A673 (cell line): ENCODE measurements at regions not wholly inside any gene's neighbourhood (a gene's known extent, or its start where the extent isn't known, plus 50 kb on each side); places are given as distances from the start of the nearest gene placed in this dataset.

ENCODE experiments used
- BruUV-seq: library from RNA; stranded (reverse); fragments of 400-500 nt; replicated peaks from 2 replicates; lab custom pipeline; 2021; lab: Mats Ljungman, UMichigan
- CTCF ChIA-PET: fragments of 300-600 bp; sonication (Branson Sonifier 250); formaldehyde crosslinking; loops from one replicate; lab custom pipeline; 2022; ENCODE audit warnings: antibody characterized with exemption; lab: Charles Lee
- POLR2A ChIA-PET: fragments of 300-600 bp; sonication (Branson Sonifier 250); formaldehyde crosslinking; loops from one replicate; lab custom pipeline; 2022; ENCODE audit warnings: antibody characterized with exemption; ENCODE audit not compliant: low non-redundant PET; lab: Charles Lee
- DNase-seq: peaks from one replicate; pipeline ENCODE4 v3.0.0-alpha.2; 2015; ENCODE audit warnings: low spot score
- H3K27ac ChIP-seq: fragments of 200-600 bp; sonication (generic); 2 replicates; pipeline ENCODE4 v1.5.1; 2016; ENCODE audit warnings: mixed run types, low read depth, mild to moderate bottlenecking, mixed read lengths, antibody characterized with exemption, low read length; ENCODE audit not compliant: poor library complexity, severe bottlenecking
- H3K27me3 ChIP-seq: fragments of 200-600 bp; sonication (generic); replicated peaks from 2 replicates; pipeline ENCODE4 v1.6.1; 2017; ENCODE audit warnings: mixed run types, low read depth, mild to moderate bottlenecking, mixed read lengths, antibody characterized with exemption, low read length; ENCODE audit not compliant: insufficient read depth, poor library complexity
- H3K36me3 ChIP-seq: fragments of 200-600 bp; sonication (generic); 2 replicates; pipeline ENCODE4 v1.6.1; 2016; ENCODE audit warnings: mixed run types, mild to moderate bottlenecking, mixed read lengths, antibody characterized with exemption, low read length; ENCODE audit not compliant: insufficient read depth, poor library complexity, severe bottlenecking
- H3K4me1 ChIP-seq: fragments of 200-600 bp; sonication (generic); 2 replicates; pipeline ENCODE4 v1.6.1; 2017; ENCODE audit warnings: mixed run types, mild to moderate bottlenecking, mixed read lengths, antibody characterized with exemption, low read length; ENCODE audit not compliant: insufficient read depth, poor library complexity, severe bottlenecking
- H3K4me3 ChIP-seq: fragments of 200-600 bp; sonication (generic); 2 replicates; pipeline ENCODE4 v1.5.1; 2016; ENCODE audit warnings: low read depth, mixed run types, mild to moderate bottlenecking, mixed read lengths, low read length; ENCODE audit not compliant: poor library complexity, severe bottlenecking
- H3K9me3 ChIP-seq: fragments of 200-600 bp; sonication (generic); 2 replicates; pipeline ENCODE4 v1.6.1; 2016; ENCODE audit warnings: mixed run types, low read depth, mild to moderate bottlenecking, mixed read lengths, antibody characterized with exemption, low read length; ENCODE audit not compliant: poor library complexity, severe bottlenecking
- CTCF ChIP-seq: fragments of 300-800, 200-600 bp; sonication (generic); conservative IDR thresholded peaks from 2 replicates; pipeline ENCODE4 v1.5.1; 2017; ENCODE audit warnings: low read depth, mild to moderate bottlenecking, antibody characterized with exemption, low read length, moderate library complexity, mixed read lengths
- EZH2 ChIP-seq: fragments of 200-600 bp; sonication (generic); IDR thresholded peaks from 2 replicates; pipeline ENCODE4 v1.6.1; 2017; ENCODE audit warnings: borderline replicate concordance, low read depth, mild to moderate bottlenecking, mixed read lengths, antibody characterized with exemption, low read length; ENCODE audit not compliant: poor library complexity, severe bottlenecking
- intact Hi-C: fragments of 100-400 bp; cut with micrococcal nuclease; formaldehyde crosslinking; loops from one replicate; pipeline ENCODE4 v1.10.0; 2022; ENCODE audit not compliant: unreplicated experiment

GRCh38 chr5:3099954-3100353, 348.5 kb upstream of the IRX2 start:
- no peak overlapping the region for H3K27ac ChIP-seq
- peaks cover 29% of the 10 kb centered on the region for H3K9me3 ChIP-seq
- no peaks in the 10 kb centered on the region for H3K36me3 ChIP-seq
- TF ChIP-seq EZH2 (no peak), CTCF (no peak)
- ChIA-PET CTCF (no interaction called here), POLR2A (no interaction called here)
- no peaks in the 10 kb centered on the region for H3K27me3 ChIP-seq
- no peaks in the 10 kb centered on the region for H3K4me1 ChIP-seq
- no TSS peak for BruUV-seq
- intact Hi-C loops = no loop called here
- H3K4me3 ChIP-seq = no peak overlapping the region
- DNase-seq = no peak

GRCh38 chr5:3099526-3099925, 348.0 kb upstream of the IRX2 start:
- BruUV-seq = no TSS peak
- intact Hi-C loops = no loop called here
- TF ChIP-seq CTCF (no peak), EZH2 (no peak)
- CTCF ChIA-PET = no interaction called here
- Histone ChIP-seq H3K9me3 (peaks cover 33% of the 10 kb centered on the region), H3K4me1 (no peaks in the 10 kb centered on the region), H3K27ac (no peak overlapping the region), H3K27me3 (no peaks in the 10 kb centered on the region), H3K36me3 (no peaks in the 10 kb centered on the region), H3K4me3 (no peak overlapping the region)
- POLR2A ChIA-PET = no interaction called here
- no peak for DNase-seq

GRCh38 chr5:3098821-3099220, 347.3 kb upstream of the IRX2 start:
- H3K4me1 ChIP-seq = no peaks in the 10 kb centered on the region
- intact Hi-C loops = no loop called here

More at GRCh38 chr5:3098821-3099220, 347.3 kb upstream of the IRX2 start:
- Histone ChIP-seq H3K36me3 (no peaks in the 10 kb centered on the region), H3K27ac (no peak overlapping the region), H3K4me3 (no peak overlapping the region), H3K27me3 (no peaks in the 10 kb centered on the region), H3K9me3 (peaks cover 40% of the 10 kb centered on the region)
- no TSS peak for BruUV-seq
- DNase-seq = no peak
- CTCF ChIA-PET = no interaction called here
- no peak for TF ChIP-seq EZH2
- no peak for TF ChIP-seq CTCF
- POLR2A ChIA-PET = no interaction called here
